NCI-H146 (cell line): ENCODE measurements at regions not wholly inside any gene's neighbourhood (a gene's known extent, or its start where the extent isn't known, plus 50 kb on each side); places are given as distances from the start of the nearest gene placed in this dataset.
A peak's percentile ranks its signal among the peaks of the same experiment; 100 is the strongest.

Experiments used
- DNase-seq: peaks from one replicate; lab custom pipeline; 2025; lab: John Stamatoyannopoulos, UW

DNA sequence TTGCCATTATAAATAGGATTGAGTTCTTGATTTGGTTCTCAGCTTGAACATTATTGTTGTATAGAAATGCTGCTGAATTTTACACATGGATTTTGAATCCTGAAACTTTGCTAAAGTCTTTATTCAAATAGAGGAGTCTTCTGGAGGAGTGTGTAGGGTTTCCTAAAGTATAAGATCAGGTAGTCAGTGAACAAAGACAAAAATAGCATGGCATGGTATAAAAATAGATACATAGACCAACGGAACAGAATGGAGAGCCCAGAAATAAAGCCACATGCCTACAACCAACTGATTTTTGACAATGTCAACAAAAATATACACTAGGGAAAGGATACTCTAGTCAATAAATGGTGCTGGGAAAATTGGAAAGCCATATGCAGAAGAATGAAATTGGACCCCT is 740.1 kb downstream of the QKI start:
- no peak for DNase-seq

DNA sequence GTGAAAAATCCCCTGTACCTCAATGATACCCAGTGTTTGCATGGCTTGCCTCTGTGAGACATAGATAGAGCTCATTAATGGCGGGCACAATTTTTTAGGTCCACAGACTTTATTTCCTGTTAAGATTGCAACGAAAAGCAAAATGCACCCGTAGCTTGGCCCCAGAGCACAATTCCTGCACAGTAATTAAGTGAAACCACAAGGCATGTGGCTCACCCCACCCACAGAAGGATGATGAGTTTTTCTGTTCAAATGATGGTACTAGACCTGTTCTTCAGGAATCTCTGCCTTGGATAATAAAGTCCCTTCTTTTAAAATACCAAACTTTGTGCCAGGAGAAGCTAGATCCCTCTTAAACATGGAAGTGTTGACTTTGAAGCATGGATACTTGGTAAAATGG is 738.1 kb downstream of the QKI start:
- peak; percentile 50 for DNase-seq

DNA sequence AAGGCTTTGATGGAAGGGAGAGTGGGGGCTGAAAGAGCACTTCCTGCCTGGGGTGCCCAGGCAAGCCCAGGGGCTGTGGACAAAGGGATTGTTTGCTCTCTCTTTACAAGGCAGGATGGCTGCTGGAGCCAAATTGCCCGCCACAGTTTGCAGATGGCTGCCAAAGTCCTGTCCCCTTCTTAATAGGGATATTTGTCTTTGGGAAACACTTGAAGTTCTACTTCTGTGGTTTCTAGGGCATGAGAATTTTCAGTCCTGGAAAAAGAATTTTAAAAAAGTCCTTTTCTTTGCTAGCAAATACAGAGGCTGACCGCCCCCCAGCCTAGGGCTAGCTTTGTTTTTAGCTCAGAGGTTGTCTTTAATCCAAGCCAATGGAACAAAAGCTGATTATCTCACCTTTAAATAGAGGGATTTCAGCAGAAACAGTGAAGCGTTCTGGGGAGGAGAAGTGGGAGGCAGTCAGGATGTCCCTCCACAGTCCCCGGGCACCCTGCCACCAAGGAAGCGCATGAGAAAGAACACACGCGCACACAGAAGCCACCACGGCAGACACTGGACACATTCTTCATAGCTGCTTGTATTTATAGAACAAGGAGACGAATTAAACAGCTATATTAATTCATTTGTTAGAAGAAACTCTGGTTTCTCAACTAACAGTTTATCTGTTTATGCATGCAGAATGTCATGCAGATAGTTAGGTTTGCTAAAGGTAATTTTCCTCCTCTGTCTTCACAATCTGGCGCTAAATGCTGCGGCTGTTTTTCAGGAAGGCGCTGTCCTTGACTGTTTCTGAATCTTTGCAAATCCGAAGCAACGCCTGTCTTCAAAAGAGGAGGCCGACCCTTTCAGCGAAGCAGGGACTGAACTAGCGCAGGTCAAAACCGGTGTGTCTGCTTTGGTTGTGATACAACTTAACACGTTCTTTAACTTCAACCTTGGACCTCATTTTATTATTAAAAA is 736.9 kb downstream of the QKI start:
- DNase-seq: peak; percentile 99

DNA sequence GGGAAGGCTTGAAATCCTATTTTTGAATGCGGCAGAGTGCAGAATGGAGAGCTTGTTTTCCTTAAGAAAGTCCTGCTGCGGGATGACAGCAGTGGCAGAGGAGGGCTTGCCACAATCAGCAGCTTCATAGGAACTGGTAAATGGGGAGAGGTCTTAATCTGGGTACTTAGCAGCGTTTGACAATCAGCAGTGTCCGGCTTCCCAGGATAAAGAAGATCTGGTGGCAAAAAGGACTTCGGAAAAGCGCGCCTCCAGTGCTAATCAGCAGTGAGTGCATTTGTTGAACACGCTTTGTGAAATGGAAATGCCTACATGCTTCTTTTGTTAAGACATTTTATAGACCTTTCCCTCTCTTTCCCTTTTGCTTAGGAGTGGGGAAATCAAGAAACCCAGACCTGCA is 735.7 kb downstream of the QKI start:
- DNase-seq: peak; percentile 63

DNA sequence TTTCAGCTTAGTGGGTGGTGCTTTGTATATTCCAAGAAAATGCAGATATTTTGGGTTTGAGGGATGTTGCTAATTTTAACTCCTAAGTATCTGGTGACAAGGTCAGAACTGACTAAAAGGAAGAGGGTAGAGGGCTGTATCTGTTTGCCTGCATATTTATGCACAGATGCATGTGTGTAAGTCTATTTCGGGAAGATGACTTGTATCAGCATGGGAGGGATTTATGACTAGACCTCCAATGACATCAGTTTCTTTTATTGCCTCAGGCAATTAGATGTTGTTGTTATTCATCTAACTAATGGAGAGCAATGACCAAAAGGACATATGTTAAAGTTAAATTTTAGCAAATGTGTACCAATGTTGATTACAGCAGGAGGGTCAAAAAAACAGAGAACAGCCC is 734.3 kb downstream of the QKI start:
- peak; percentile 17 for DNase-seq

DNA sequence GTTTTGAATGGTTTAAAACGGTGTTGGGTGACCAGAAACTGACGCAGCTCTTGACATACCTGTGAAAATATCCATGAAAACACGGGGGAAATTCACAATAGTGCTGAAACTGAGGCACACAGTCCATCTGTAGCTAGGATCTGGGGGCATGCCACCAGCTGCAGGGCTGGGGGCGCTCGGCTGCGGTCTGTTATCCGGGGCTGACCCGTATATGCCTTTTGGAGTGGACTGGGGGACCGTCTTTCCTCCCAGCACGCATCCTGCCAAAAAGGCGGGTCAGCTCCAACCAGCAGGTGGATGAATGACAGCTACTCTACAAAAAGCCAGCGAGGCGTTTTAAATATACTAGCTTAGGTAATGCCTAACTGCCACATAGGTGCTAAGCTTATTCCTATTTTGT is 729.8 kb downstream of the QKI start:
- no peak for DNase-seq

DNA sequence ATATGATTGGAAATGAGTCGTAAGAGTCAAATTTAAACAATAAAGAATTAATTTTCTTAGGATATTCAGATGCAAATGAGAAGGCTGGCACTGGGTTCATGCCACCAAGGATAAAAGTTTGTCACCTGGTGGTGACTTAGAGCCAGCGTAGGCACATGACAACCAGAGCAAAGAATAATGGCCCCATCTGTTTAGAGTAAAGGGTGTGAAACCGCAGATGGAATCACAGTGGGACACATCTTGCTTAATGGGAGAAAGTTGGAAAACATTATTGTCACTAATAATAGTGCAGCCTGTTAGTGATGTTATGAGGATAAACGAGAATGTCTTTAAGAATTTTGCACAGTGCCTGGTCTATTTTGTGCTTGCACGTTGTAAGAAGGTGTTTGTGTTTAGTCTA is 727.8 kb downstream of the QKI start:
- DNase-seq: peak; percentile 52

DNA sequence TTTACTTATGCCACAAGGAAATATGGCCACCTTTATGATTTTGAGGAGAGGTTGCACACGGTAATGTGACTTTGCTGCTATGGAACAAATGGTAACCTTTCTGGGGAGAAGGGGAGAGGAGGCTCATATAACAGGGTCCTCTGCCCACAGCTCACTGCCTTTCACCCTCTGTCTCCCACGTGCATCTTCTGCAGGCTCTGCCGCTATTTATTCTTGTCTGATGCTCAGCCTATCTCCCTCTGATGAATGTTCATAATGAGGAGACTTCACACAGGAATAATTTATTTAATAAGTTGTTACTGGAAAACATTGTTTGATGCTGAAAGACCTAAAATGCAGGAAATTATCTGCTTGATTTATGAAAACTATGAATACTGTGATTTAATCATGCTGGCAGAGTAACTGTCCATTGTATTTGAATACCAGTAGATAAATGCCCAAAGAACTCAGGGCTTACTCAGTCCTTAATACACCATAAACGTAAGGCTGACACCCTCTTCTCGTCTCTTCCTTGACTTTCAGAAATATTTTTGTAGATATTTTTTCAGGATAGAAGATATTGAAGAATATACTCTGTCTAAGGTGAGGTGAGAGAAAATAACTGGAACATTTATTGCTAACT is 721.1 kb downstream of the QKI start:
- no peak for DNase-seq

DNA sequence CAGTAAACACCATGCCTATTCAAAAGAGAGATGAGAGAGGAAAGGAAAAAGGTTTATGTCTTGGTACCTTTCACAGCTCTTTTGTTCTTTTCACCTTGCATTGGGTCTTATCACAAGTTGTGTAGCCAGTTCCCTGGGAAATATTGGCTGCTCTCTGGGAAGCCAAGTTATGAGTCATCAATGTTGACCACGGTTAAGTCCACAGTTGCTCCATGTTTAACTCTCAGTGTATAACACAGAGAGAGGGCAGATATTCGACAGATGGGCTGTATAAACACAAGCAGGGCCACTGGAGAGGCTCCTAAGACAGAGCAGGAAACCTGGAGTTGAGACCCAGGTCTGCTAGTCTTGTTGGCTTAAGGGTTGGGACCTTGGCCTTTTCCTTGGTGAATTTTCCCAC is 718.6 kb downstream of the QKI start:
- DNase-seq: peak; percentile 80

DNA sequence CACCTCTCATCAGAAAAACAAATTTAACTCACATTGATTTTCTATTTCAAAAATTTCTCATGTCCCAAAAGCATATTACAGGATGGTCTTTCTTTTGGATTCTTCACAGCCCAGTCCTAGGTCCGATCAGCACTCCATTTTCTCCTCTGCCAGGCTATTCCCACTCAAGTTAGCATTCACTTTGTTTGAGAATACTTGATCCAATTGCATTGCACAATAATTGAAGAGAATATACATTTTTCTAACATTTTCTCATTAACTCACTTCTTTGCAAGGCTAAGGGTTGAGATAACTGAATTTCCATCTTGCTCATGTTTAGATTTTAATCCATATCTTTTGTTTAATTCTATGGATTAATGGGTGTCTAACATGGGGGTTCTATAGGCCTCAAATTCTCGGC is 716.1 kb downstream of the QKI start:
- DNase-seq: no peak

DNA sequence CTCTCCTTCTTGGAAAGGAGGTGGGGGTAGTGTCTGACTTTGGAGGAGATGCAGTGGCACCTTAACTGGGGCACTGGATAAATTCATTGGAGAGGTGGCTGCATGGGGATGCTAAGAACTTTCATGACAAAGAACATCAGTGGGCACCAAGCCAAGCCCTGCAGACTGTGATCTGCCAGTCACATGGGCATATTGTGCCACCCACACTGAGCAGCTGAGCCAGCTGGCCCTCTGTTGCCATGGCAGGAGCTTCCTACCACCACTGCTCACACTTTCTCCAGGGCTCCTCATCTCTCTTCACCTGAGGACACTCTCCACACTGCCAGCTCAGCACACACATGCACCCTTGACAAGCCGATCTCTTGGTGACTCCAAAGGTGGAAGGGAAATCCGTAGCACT is 715.6 kb downstream of the QKI start:
- DNase-seq: peak; percentile 39

DNA sequence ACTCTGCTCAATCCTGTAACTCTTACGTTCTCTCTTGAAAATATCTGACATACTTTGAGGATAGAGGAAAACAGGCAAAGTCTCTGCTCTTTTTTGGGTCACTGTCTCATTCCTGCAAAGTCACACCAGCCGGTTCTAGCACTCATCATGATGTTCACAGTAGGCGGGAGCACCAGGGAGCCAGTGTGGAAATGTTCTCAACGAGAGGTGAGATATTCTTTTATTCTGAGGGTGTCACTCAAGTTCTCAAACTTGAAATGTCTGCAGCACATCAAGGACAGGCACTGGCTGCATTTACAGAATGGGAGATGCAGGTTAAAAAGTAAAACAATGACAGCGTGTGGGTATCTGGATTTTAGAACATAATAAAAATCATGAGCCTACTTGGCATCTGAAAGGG is 714.7 kb downstream of the QKI start:
- no peak for DNase-seq

DNA sequence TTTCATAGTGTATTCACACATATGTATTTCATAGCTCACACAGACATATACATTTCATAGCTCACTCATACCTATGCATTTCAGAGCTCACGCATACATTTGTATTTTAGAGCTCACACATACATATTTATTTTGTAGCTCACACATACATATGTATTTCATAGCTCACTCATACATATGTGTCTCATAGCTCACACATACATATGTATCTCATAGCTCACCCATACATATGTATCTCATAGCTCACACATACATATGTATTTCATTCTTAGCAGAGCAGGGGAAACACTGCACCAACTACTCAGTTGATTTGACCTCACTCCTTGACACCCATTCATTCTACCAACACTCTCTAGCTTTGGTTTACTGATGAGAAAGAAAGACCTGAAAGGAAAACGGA is 713.6 kb downstream of the QKI start:
- no peak for DNase-seq

DNA sequence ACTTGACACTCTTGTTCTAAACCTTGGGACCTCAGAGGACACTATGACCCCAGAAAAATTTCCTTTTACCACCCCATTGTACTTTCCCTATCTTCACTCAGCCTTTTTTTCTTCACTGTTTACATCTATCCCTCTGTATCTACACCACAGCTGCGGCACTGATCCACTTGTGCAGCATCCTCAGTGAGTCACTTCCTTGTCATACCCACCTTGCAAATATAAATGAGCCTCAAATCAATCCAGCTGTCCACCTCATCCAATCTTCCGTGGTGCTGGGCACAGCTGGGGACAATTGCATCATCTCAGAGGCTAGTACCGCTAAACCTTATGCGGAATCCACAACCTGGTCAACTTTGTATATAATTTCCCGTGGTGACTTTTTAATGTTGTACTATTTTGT is 710.5 kb downstream of the QKI start:
- DNase-seq: no peak

DNA sequence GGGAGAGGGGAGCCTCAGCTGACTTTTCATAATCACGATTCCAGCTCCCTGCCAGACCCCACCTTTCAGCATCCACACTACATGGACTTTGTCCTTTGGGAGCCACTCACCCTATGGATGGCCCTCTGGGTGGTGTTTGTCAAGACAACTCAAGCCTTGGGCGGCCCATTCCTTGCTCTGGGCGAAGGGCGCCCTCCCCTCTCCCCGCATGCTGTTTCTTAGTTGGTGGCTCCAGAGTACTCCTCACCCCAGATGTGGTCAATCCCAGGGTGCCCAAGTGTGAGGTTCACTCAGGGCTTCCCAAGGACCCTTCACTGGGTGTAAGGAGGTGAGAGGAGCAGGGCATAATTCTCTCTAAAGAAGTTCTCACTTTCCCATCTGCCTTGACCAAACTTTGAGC is 710.0 kb downstream of the QKI start:
- no peak for DNase-seq

DNA sequence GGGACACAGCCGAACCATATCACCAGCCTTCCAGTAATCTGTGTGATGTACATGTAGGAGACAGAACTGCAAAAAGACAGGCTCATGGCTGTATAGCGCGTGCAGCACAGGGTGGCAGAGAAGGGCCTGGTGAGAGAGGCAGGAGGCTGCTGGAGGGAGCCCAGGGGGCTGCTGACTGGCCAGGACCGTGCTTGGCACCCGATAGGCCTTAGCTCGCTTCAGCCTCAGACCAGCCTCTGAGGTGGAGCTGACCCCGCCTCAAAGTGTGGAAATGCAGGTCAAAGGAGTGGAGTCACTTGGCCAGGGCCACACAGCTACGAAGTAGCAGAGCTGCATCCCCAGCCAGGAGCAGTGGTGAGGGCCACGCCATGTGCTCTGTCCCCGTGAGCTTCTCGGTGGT is 707.6 kb downstream of the QKI start:
- DNase-seq: no peak

DNA sequence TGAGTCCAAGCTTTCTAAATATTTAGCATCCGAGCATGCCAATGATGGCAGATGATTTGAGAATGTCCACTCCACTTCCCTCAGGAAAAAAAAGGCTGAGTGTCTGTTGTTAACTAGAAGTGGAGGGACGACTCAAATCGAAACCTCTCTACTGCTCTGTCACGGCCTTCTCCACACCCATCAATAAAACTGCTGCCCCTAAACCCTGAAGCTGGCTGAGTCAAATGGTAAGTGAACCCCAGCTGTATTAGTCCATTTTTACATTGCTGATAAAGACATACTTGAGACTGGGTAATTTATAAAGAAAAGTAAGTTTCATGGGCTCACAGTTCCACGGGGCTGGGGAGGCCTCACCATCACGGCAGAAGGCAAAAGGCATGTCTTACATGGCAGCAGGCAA is 707.0 kb downstream of the QKI start:
- DNase-seq: no peak

DNA sequence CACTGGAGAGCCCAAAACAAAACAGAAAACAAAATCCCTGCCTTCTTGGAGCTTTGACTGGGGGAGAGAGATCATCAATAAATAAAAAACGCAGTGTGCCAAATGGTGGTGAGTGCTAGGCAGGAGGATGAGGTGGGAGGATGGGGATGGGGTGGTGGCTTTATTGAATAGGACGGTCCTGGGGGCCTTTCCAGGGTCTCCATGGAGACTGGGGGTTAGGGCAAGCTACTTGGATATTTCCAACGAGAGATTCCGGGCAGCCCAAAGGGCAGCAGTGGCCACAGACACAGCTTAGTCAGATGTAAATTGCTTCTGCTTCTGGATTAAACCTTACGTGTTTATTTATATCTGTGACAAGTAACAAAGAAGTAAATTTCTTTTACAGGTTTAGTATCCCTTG is 700.1 kb downstream of the QKI start:
- no peak for DNase-seq

DNA sequence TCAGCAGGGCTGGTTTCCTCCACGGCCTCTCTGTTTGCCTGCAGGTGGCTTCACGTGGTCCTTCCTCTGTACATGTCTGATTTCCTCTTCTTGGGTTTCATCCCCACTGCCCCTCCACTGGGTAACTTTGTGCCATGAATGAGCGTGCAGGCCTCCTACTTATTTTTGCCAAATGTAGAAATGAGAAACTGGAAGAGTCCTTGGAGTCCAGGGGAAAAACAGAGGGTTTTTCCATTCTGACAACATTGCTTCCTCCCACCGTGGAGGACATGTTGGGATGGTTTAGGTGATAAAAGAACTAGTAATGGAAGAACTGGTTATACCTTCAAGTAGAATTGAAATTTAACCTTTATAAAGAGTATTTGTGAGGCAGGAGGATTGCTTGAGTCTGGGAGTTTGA is 699.5 kb downstream of the QKI start:
- no peak for DNase-seq

DNA sequence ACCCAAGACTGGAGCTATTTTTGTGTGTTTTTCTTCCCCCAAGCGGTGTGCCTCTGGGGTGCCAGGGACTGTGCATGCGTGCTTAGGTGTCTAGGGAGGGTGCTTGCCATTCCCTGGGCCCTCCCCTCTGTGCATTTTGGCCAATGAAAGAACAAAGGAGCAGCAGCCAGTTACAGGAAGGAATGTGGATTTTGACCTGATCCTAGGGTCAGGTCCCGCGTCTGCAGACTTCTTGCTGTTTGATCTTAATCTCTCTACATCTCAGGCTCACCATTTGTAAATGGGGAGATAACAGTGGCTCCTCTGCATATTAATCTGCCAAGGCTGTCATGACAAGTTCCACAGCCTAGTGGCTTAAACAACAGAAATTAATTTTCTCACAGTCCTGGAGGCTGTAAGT is 699.1 kb downstream of the QKI start:
- DNase-seq: no peak

DNA sequence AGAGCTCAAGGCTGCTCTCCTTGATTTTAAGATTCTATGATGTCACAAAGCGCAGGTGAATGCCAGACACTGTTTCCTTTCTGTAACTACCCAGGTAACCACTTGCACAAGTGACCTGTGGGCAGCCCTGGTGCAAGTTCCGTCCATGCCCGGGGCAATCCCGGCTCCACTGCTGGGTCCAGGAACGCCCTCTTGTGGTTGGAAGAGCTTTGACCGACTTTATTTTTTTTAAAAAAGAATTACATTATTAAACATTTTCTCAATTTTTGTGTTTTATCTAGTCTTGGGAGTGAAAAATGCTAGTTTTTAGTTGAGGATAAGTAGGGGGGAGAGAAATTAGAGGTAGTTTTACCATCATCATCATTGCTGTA is 695.2 kb downstream of the QKI start:
- DNase-seq: no peak

DNA sequence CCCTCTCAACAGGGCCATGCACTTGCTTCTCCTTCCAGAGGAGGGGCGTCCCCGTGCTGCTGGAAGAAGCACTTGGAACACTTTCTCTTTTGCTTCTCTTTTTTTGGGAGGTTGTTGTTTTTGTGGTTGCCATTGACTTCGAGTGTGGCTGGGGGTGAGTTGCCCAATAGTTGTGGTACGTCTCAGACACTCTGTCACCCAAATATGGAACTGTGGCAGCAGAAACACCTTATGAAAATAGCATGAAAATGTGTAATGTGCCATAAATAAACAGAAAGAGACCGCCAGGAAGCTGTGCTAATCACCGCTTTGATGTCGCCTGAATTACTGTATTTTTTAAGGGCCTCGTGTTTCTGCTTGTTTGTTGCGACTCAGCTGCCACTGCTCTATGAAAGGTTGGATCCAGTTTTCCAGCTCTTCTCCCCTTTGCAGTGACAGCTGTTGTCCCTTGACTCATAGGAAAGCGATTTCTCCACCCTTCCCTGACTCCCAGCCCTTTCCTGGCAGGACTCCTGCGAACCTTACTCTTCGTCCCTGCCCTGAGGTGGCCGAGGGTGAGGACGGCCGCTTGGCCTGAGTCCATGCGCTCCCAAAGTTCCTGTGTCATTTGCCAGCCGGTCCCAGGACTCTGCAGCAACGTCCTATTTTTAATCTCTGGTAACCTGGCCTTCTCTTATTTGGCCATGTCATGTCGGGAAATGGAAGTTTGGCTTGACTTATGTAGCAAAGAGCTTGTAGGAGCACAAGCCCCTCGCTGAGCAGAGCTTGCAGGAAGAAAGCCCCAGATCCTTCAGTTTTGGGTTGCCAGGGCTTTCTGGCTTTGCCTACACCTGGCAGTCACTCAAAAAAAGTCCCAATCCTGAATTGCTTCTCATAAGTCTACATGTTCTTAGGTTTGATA is 694.6 kb downstream of the QKI start:
- DNase-seq: no peak

DNA sequence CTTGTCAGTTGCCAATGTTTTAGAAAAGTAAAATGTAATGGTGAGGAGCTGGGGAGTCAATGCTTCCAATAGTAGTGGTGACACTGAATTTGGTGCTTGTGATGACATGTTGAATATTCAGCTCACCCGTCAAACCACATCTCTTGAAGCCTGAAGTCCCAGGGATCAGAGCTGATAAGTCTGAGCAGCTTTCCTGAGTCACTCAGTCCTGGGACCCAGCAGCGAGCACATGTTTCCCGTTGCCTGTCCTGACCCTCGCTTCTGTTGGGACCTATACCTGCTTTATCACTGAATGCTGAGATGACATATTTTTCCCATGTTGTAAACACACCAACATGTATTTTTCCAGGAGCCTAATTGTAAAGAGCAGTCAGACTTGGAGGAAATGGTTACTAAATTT is 693.6 kb downstream of the QKI start:
- no peak for DNase-seq
